GM12872 (cell line): ENCODE measurements at regions not wholly inside any gene's neighbourhood (a gene's known extent, or its start where the extent isn't known, plus 50 kb on each side); places are given as distances from the start of the nearest gene placed in this dataset.

ENCODE experiments used
- TF ChIP-seq, protein P1 (sequence below): IDR thresholded peaks from 3 replicates; pipeline ENCODE4 v1.5.1; 2011; ENCODE audit warnings: low read depth, mild to moderate bottlenecking, low read length, moderate library complexity; ENCODE audit not compliant: insufficient read depth

DNA sequence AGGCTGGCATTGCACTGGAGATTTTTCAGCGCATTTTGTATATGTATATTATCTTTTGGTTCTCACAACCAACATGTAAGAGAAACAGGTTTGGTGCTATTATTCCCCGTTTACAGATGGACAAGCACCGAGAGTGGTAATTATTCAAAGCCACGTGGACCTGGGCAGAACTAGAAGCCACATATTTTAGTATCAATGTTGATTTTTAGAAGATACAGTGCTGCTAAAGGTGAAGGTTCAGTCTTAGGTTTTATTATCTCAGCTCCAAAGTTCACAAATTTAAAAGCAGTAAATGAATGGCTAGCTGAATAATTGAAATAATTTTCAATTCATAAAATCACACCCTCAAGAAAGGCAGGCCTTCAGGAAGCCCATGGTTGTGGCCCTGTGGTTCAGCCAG is 400.6 kb upstream of the ID2 start:
- TF ChIP-seq, protein P1, sequence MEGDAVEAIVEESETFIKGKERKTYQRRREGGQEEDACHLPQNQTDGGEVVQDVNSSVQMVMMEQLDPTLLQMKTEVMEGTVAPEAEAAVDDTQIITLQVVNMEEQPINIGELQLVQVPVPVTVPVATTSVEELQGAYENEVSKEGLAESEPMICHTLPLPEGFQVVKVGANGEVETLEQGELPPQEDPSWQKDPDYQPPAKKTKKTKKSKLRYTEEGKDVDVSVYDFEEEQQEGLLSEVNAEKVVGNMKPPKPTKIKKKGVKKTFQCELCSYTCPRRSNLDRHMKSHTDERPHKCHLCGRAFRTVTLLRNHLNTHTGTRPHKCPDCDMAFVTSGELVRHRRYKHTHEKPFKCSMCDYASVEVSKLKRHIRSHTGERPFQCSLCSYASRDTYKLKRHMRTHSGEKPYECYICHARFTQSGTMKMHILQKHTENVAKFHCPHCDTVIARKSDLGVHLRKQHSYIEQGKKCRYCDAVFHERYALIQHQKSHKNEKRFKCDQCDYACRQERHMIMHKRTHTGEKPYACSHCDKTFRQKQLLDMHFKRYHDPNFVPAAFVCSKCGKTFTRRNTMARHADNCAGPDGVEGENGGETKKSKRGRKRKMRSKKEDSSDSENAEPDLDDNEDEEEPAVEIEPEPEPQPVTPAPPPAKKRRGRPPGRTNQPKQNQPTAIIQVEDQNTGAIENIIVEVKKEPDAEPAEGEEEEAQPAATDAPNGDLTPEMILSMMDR: no peak

DNA sequence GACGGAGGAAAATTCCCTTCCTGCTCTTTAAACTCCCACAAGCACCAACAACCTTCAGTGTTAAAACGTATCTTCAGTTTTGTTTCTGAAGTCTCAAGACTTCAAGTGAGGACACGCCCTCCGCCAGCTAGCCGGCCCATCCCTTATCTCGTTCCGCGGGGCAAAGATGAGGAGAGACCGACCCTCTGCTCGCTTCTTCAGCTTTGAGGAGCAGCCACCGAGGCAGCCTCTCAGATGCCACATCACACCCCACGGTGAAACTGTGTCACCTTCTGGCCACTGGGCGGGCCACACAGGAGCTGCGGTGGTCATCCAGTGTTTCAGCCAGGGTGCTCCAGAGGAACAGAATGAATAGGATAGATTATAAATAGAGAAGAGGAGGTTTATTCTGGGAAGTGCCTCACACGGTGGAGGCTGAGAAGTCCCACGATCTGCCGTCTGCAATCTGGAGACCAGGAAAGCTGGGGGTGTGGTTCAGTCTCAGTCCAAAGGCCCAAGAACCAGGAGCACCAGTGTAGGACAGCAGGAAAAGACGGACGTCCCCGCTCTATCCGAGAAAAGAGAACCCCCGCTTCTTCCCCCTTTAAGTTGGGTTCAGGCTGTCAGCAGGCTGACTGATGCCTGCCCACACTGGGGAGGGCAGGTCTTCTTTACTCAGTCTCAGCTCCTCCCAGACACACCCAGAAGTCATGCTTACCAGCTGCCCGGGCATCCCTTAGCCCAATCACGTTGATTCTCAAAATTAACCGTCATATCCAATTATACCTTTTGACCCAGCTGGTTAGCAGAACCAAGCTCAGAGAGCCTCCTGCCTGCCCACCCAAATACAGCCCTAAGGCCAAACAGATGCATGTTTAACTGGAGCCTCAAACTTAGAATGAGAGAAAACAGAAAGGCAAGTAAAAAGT is 399.7 kb upstream of the ID2 start:
- TF ChIP-seq, protein P1: no peak

DNA sequence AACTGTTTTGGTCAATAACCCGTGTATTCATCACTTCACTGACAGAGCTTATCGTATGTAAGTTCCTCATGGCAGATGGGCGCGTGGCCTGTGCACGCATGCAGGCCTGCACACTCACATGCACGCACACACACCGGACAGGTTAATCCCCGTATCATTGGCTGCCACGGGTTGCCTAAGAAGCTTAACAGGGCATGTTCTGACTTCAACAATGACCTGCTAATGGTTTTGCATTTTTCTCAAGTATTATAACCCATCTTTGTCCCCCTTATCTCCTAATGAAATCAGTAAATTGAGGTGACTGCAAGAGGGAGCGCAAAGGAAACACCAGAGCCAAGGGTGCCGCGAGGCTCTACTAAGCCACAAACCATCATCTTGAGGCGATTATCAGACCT is 399.0 kb upstream of the ID2 start:
- TF ChIP-seq, protein P1: no peak

DNA sequence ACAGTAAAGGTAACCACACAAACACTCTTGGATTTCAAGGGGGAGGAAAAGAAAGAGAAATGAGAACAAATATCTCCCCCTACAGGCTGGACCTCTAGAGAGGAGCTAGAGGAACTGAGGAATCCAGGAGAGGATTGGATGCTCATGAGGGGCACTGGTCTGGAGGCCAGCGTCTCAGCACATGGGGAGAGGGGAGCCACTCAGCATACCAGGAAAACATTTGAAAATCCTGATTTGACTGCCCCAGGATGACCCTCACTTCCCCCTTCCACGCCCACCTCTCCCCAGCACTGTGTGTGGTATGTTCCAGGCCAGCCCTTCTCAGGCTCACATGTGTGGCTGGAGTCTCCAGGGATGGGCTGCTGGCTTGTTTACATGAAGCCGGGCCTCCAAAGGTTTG is 396.8 kb upstream of the ID2 start:
- TF ChIP-seq, protein P1: peak; percentile 25; the same call in 1 of the 3 replicates

DNA sequence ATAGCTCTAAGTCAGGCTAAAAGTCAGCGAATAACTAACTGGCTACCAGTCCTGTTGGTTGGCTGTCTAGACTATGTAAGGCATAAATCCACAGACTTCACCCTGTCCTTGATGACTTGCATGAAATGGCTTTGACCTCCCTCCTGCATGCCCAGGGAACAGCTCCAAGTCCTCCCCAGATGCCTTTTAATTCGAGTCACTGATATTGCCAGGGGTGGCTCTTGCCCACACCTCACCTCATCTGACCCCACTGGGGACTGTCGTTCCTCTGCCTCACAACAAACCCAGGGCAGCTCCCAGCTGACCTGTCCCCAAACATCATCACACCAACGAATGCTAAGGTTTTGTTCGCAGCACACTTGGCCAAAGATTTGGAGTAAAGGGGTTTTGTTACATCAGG is 396.0 kb upstream of the ID2 start:
- TF ChIP-seq, protein P1: no peak

DNA sequence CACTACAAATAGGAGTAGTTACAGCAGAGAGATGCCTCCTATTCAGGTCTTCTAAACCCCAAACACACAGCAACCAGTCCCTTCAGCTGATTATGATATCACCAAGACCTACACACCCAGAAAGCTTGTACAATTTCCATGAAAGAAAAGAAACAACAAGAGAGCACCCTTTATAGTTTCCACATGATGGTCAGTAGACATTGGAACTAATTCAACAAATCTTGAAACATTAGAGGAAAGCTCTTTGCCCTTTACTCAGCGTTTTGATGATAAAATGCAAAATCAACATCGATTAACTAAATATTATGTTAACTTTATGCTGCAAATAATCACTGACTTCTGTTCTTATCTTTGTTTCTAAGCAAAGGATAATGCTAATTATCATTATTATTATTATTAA is 393.6 kb upstream of the ID2 start:
- TF ChIP-seq, protein P1: no peak

DNA sequence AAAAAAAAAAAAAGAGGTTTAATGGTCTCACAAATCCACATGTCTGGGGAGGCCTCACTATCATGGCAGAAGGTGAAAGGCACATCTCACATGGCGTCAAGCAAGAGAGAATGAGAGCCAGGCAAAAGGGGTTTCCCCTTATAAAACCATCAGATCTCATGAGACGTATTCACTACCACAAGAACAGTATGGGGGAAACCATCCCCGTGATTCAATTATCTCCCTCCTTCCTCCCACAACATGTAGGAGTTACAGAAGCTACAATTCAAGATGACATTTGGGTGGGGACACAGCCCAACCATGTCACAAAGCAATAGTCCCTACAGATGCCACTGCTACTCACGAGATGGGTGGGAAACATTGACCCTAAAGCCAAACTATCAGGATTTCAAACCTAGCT is 392.7 kb upstream of the ID2 start:
- TF ChIP-seq, protein P1: no peak
